OCI-LY1 (cell line): ENCODE measurements at regions not wholly inside any gene's neighbourhood (a gene's known extent, or its start where the extent isn't known, plus 50 kb on each side); places are given as distances from the start of the nearest gene placed in this dataset.
"Not testable (repeated sequence)": the region's sequence is repeated elsewhere in the genome, so short reads cannot be mapped to it uniquely, and the experiment has no call there.

Experiments
- H2AFZ ChIP-seq: fragments of 200-600 bp; sonication (generic), shearing (Covaris generic); 2 replicates; pipeline ENCODE4 v1.6.0; 2014; ENCODE audit warnings: antibody characterized with exemption, mild to moderate bottlenecking, low read length
- H3F3A ChIP-seq: fragments of 200-600 bp; sonication (generic), shearing (Covaris generic); 2 replicates; pipeline ENCODE4 v1.6.0; 2014; ENCODE audit warnings: mild to moderate bottlenecking, antibody characterized with exemption, low read length, moderate library complexity; ENCODE audit not compliant: insufficient read depth
- H3K27ac ChIP-seq: fragments of 200-600 bp; sonication (generic); 2 replicates; pipeline ENCODE4 v1.5.1; 2014; ENCODE audit warnings: low read length, mixed run types, mild to moderate bottlenecking, low read depth; ENCODE audit not compliant: poor library complexity, severe bottlenecking
- H3K27me3 ChIP-seq: fragments of 200-600 bp; sonication (generic); 2 replicates; pipeline ENCODE4 v1.6.0; 2014; ENCODE audit warnings: antibody characterized with exemption, mild to moderate bottlenecking, low read length, moderate library complexity; ENCODE audit not compliant: insufficient read depth
- H3K36me3 ChIP-seq: fragments of 200-600 bp; sonication (generic); 2 replicates; pipeline ENCODE4 v1.6.1; 2014; ENCODE audit warnings: mild to moderate bottlenecking, antibody characterized with exemption, low read length, moderate library complexity, mixed read lengths; ENCODE audit not compliant: insufficient read depth
- H3K4me1 ChIP-seq: fragments of 200-600 bp; sonication (generic); 2 replicates; pipeline ENCODE4 v1.5.1; 2014; ENCODE audit warnings: mild to moderate bottlenecking, low read length, moderate library complexity; ENCODE audit not compliant: insufficient read depth, severe bottlenecking
- H3K4me2 ChIP-seq: fragments of 200-600 bp; sonication (generic), shearing (Covaris generic); 2 replicates; pipeline ENCODE4 v1.6.1; 2014; ENCODE audit warnings: low read length
- H3K4me3 ChIP-seq: fragments of 200-600 bp; sonication (generic); 2 replicates; pipeline ENCODE4 v1.5.1; 2014; ENCODE audit warnings: low read length, low read depth, mild to moderate bottlenecking, mixed read lengths; ENCODE audit not compliant: poor library complexity, severe bottlenecking
- H3K79me2 ChIP-seq: fragments of 200-600 bp; shearing (Covaris generic); 2 replicates; pipeline ENCODE4 v1.6.1; 2016; ENCODE audit warnings: mixed run types, low read length, mixed read lengths; ENCODE audit not compliant: insufficient read depth
- H3K9ac ChIP-seq: fragments of 200-600 bp; sonication (generic), shearing (Covaris generic); 2 replicates; pipeline ENCODE4 v1.6.1; 2014; ENCODE audit warnings: mild to moderate bottlenecking, low read length, mixed read lengths
- H3K9me2 ChIP-seq: fragments of 200-600 bp; sonication (generic), shearing (Covaris generic); 2 replicates; pipeline ENCODE4 v1.6.1; 2014; ENCODE audit warnings: low read depth, mild to moderate bottlenecking, low read length, mixed read lengths
- H3K9me3 ChIP-seq: fragments of 200-600 bp; shearing (Covaris generic); 2 replicates; pipeline ENCODE4 v1.6.1; 2014; ENCODE audit warnings: low read length, mixed read lengths
- H4K20me1 ChIP-seq: fragments of 200-600 bp; sonication (generic), shearing (Covaris generic); 2 replicates; pipeline ENCODE4 v1.6.0; 2016; ENCODE audit warnings: mild to moderate bottlenecking, low read length; ENCODE audit not compliant: insufficient read depth
- CTCF ChIP-seq: fragments of 200-600 bp; sonication (generic), shearing (Covaris generic); IDR thresholded peaks from 2 replicates; pipeline ENCODE4 v1.5.1; 2017; ENCODE audit warnings: mild to moderate bottlenecking, antibody characterized with exemption, low read length, moderate library complexity, mixed read lengths
- EZH2 ChIP-seq: fragments of 200-600 bp; sonication (generic), shearing (Covaris generic); IDR thresholded peaks from 2 replicates; pipeline ENCODE4 v1.8.0; 2017; ENCODE audit warnings: borderline replicate concordance, mixed run types, mild to moderate bottlenecking, antibody characterized with exemption, low read length, moderate library complexity, mixed read lengths

GRCh38 chr4:64000241-64000640 is 409.0 kb downstream of the TECRL start:
- Histone ChIP-seq H3K9ac (no peak overlapping the region), H3K4me3 (no peak overlapping the region), H4K20me1 (no peaks in the 10 kb centered on the region), H3K27me3 (no peaks in the 10 kb centered on the region), H3K79me2 (no peaks in the 10 kb centered on the region), H3K4me1 (no peaks in the 10 kb centered on the region), H3K4me2 (no peak overlapping the region), H3F3A (no peaks in the 10 kb centered on the region), H3K9me2 (no peaks in the 10 kb centered on the region), H2AFZ (no peak overlapping the region), H3K27ac (no peak overlapping the region), H3K9me3 (no peaks in the 10 kb centered on the region), H3K36me3 (no peaks in the 10 kb centered on the region)
- TF ChIP-seq EZH2 (no peak), CTCF (no peak)

GRCh38 chr4:63986253-63986652 is 423.0 kb downstream of the TECRL start:
- Histone ChIP-seq H3K79me2 (no peaks in the 10 kb centered on the region), H3K9me3 (no peaks in the 10 kb centered on the region), H3K4me1 (no peaks in the 10 kb centered on the region), H3K4me2 (no peak overlapping the region), H3K9me2 (no peaks in the 10 kb centered on the region), H3K4me3 (no peak overlapping the region), H2AFZ (no peak overlapping the region), H3K9ac (no peak overlapping the region), H3F3A (no peaks in the 10 kb centered on the region), H4K20me1 (no peaks in the 10 kb centered on the region), H3K27me3 (no peaks in the 10 kb centered on the region), H3K27ac (no peak overlapping the region), H3K36me3 (no peaks in the 10 kb centered on the region)
- TF ChIP-seq EZH2 = no peak

- TF ChIP-seq EZH2 (no peak), CTCF (no peak)
Observed at GRCh38 chr4:63983224-63983623, 426.0 kb downstream of the TECRL start.

GRCh38 chr4:63965875-63966274 is 443.4 kb downstream of the TECRL start:
- Histone ChIP-seq H4K20me1 (no peaks in the 10 kb centered on the region), H3K27ac (no peak overlapping the region), H3K27me3 (no peaks in the 10 kb centered on the region), H3F3A (no peaks in the 10 kb centered on the region; the same call in 1 of the 2 replicates), H2AFZ (no peak overlapping the region), H3K36me3 (no peaks in the 10 kb centered on the region), H3K9me3 (no peaks in the 10 kb centered on the region), H3K4me1 (no peaks in the 10 kb centered on the region), H3K4me3 (no peak overlapping the region), H3K79me2 (no peaks in the 10 kb centered on the region), H3K4me2 (no peak overlapping the region), H3K9me2 (no peaks in the 10 kb centered on the region), H3K9ac (no peak overlapping the region)
- no peak for TF ChIP-seq CTCF
- TF ChIP-seq EZH2 = no peak

More at GRCh38 chr4:63983224-63983623, 426.0 kb downstream of the TECRL start:
- Histone ChIP-seq H3K27ac (no peak overlapping the region), H2AFZ (no peak overlapping the region), H3F3A (no peaks in the 10 kb centered on the region), H3K27me3 (no peaks in the 10 kb centered on the region), H3K9me3 (no peaks in the 10 kb centered on the region), H3K36me3 (no peaks in the 10 kb centered on the region), H3K4me3 (no peak overlapping the region), H3K4me1 (no peaks in the 10 kb centered on the region), H4K20me1 (no peaks in the 10 kb centered on the region), H3K4me2 (no peak overlapping the region), H3K79me2 (no peaks in the 10 kb centered on the region), H3K9ac (no peak overlapping the region), H3K9me2 (no peaks in the 10 kb centered on the region)

GRCh38 chr4:63942706-63943286 is 466.5 kb downstream of the TECRL start:
- not testable (repeated sequence) for H3K4me3 ChIP-seq, H3K27ac ChIP-seq, H3K36me3 ChIP-seq, H3F3A ChIP-seq, H3K9me3 ChIP-seq, H3K9ac ChIP-seq, H3K9me2 ChIP-seq, H3K79me2 ChIP-seq, H3K4me1 ChIP-seq, H4K20me1 ChIP-seq, H3K4me2 ChIP-seq, H3K27me3 ChIP-seq, H2AFZ ChIP-seq
